NT2/D1 (cell line): ENCODE measurements at regions not wholly inside any gene's neighbourhood (a gene's known extent, or its start where the extent isn't known, plus 50 kb on each side); places are given as distances from the start of the nearest gene placed in this dataset.

Source experiments
- SUZ12 ChIP-seq: IDR thresholded peaks from 2 replicates; pipeline ENCODE4 v1.6.1; 2011; ENCODE audit not compliant: insufficient read length, insufficient read depth; ENCODE audit errors: extremely low read depth
- YY1 ChIP-seq: IDR thresholded peaks from 2 replicates; pipeline ENCODE4 v1.6.1; 2011; ENCODE audit not compliant: insufficient read length, insufficient read depth
- ZNF274 ChIP-seq: IDR thresholded peaks from 2 replicates; pipeline ENCODE4 v1.6.1; 2011; ENCODE audit warnings: mild to moderate bottlenecking, low read depth, low read length

DNA sequence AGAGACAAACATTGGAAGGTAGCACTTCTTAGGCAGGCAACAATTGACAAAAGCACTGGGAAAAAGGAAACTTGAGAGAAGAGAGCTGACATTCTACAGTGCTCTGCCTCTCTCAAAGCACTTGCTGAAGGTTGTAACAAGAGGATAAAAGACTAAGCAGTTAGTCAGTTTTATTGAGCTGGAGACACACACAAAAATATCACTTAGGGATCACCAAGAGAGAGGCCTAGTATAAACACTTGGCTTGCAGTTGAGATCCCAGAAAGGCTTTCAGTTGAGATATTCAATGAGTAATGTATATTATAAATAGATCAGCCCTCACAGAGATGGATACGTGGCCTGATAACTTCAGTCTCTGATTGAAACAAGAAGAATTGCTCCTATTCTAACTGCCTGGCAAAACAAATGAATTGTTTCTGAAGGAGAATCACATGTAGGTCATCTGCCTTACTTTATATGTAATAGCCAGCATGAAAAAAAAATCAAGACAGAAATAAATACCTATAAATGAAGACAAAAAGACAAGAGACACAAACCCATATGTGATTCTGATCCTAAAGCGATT is 747.2 kb upstream of the MAN1A1 start:
- TF ChIP-seq YY1 (no peak), ZNF274 (no peak), SUZ12 (no peak)
